H1 (cell line): ENCODE measurements at regions not wholly inside any gene's neighbourhood (a gene's known extent, or its start where the extent isn't known, plus 50 kb on each side); places are given as distances from the start of the nearest gene placed in this dataset.

Experiments used
- CTCF ChIA-PET: fragments of 300-600 bp; sonication (Branson Sonifier 250); formaldehyde crosslinking; loops from one replicate; lab custom pipeline; 2021; ENCODE audit not compliant: partially characterized antibody; lab: Charles Lee
- POLR2A ChIA-PET: fragments of 300-600 bp; sonication (Branson Sonifier 250); formaldehyde crosslinking; loops from one replicate; lab custom pipeline; 2021; ENCODE audit warnings: inconsistent platforms; ENCODE audit not compliant: partially characterized antibody; lab: Charles Lee
- DNase-seq, 2 experiments: peaks; one replicate each; pipeline versions ENCODE4 v3.0.0 to v3.0.0-alpha.2; 2010 to 2022; ENCODE audit warnings: low spot score in 2 of 2, low read depth in 1 of 2, mixed read lengths in 1 of 2
- FAIRE-seq: peaks from 2 replicates; lab custom pipeline; 2011; peaks lifted over from hg19 to GRCh38; lab: Jason Lieb, UNC
- H2AFZ ChIP-seq: 2 replicates; pipeline ENCODE4 v1.8.1; 2012; ENCODE audit warnings: low read length, inconsistent platforms
- H2AK5ac ChIP-seq: 2 replicates; pipeline ENCODE4 v1.6.1; 2013; ENCODE audit warnings: low read depth, low read length
- H2BK120ac ChIP-seq: replicated peaks from 2 replicates; pipeline ENCODE3; 2013; ENCODE audit warnings: low read depth, low read length, inconsistent platforms
- H2BK12ac ChIP-seq: 2 replicates; pipeline ENCODE4 v1.6.1; 2013; ENCODE audit warnings: low read depth, low read length
- H2BK15ac ChIP-seq: 2 replicates; pipeline ENCODE4 v1.6.1; 2013; ENCODE audit warnings: low read length
- H2BK20ac ChIP-seq: 2 replicates; pipeline ENCODE4 v1.6.1; 2013; ENCODE audit warnings: low read length
- H2BK5ac ChIP-seq: 2 replicates; pipeline ENCODE4 v1.6.1; 2013; ENCODE audit warnings: low read depth, low read length
- H3K14ac ChIP-seq: 2 replicates; pipeline ENCODE4 v1.6.1; 2013; ENCODE audit warnings: inconsistent platforms; ENCODE audit not compliant: insufficient read length
- H3K18ac ChIP-seq: 2 replicates; pipeline ENCODE4 v1.6.1; 2013; ENCODE audit warnings: low read length; ENCODE audit errors: extremely low read depth
- H3K23ac ChIP-seq: 2 replicates; pipeline ENCODE4 v1.6.1; 2013; ENCODE audit warnings: inconsistent platforms; ENCODE audit not compliant: insufficient read length
- H3K23me2 ChIP-seq: 2 replicates; pipeline ENCODE4 v1.6.1; 2013; ENCODE audit warnings: low read depth, low read length
- H3K27ac ChIP-seq: 2 replicates; pipeline ENCODE4 v1.6.1; 2011; ENCODE audit warnings: low read depth, low read length, inconsistent platforms
- H3K27me3 ChIP-seq, 4 experiments: replicated peaks in 1 of 4; 1 replicate in 1 of 4; 2 replicates in 3 of 4; pipeline versions ENCODE4 v1.6.1 to v1.8.1; 2011 to 2013; ENCODE audit warnings: low read length in 3 of 4, mild to moderate bottlenecking in 3 of 4, inconsistent platforms in 2 of 4, mixed read lengths in 2 of 4, moderate library complexity in 1 of 4; ENCODE audit not compliant: control insufficient read depth in 3 of 4, insufficient read depth in 3 of 4; ENCODE audit errors: extremely low read depth in 1 of 4
- H3K36me3 ChIP-seq, 4 experiments: 2 replicates each; pipeline versions ENCODE4 v1.6.1 to v1.8.1; 2011 to 2013; ENCODE audit warnings: mild to moderate bottlenecking in 4 of 4, low read length in 3 of 4, moderate library complexity in 2 of 4, control low read depth in 1 of 4, inconsistent platforms in 1 of 4; ENCODE audit not compliant: insufficient read depth in 4 of 4, control insufficient read depth in 2 of 4
- H3K4ac ChIP-seq: replicated peaks from 2 replicates; pipeline ENCODE3; 2013; ENCODE audit warnings: low read length, low read depth, mixed read lengths, inconsistent platforms; ENCODE audit not compliant: insufficient read length
- H3K4me1 ChIP-seq, 4 experiments: replicated peaks in 1 of 4; 1 replicate in 1 of 4; 2 replicates in 3 of 4; pipeline versions ENCODE4 v1.6.1 to v1.8.1; 2011 to 2013; ENCODE audit warnings: low read length in 3 of 4, inconsistent platforms in 2 of 4, mixed read lengths in 1 of 4; ENCODE audit not compliant: insufficient read depth in 4 of 4, control insufficient read depth in 3 of 4
- H3K4me2 ChIP-seq, 2 experiments: 2 replicates each; pipeline versions ENCODE4 v1.6.1 to v1.8.1; 2011 to 2013; ENCODE audit warnings: low read depth in 2 of 2, low read length in 2 of 2, control low read depth in 1 of 2, inconsistent platforms in 1 of 2, mild to moderate bottlenecking in 1 of 2; ENCODE audit not compliant: insufficient read depth in 1 of 2
- H3K4me3 ChIP-seq, 4 experiments: fragments of 200-600, 300-600 bp in 1 of 4; sonication (generic), shearing (Covaris generic), sonication (Bioruptor Twin) in 1 of 4; 2 replicates each; pipeline versions ENCODE4 v1.5.1 to v1.8.1; 2011 to 2016; ENCODE audit warnings: low read length in 4 of 4, low read depth in 3 of 4, control low read depth in 2 of 4, inconsistent platforms in 2 of 4, mild to moderate bottlenecking in 2 of 4, mixed read lengths in 1 of 4, moderate library complexity in 1 of 4; ENCODE audit not compliant: insufficient read depth in 2 of 4; ENCODE audit errors: extremely low read depth in 1 of 4
- H3K56ac ChIP-seq: replicated peaks from 2 replicates; pipeline ENCODE3; 2013; ENCODE audit warnings: low read depth, mild to moderate bottlenecking, mixed read lengths, low read length, inconsistent platforms; ENCODE audit not compliant: insufficient read length
- H3K79me1 ChIP-seq: 2 replicates; pipeline ENCODE4 v1.6.1; 2013; ENCODE audit warnings: low read depth, low read length, control low read depth
- H3K79me2 ChIP-seq, 2 experiments: 2 replicates each; pipeline versions ENCODE4 v1.6.1 to v1.8.1; 2012 to 2013; ENCODE audit warnings: low read length in 2 of 2, mild to moderate bottlenecking in 2 of 2, inconsistent platforms in 1 of 2; ENCODE audit not compliant: insufficient read depth in 2 of 2, control insufficient read depth in 1 of 2
- H3K9ac ChIP-seq, 4 experiments: replicated peaks in 1 of 4; 1 replicate in 1 of 4; 2 replicates in 3 of 4; pipeline versions ENCODE4 v1.6.1 to v1.8.1; 2011 to 2013; ENCODE audit warnings: low read depth in 3 of 4, low read length in 3 of 4, control low read depth in 2 of 4, mild to moderate bottlenecking in 2 of 4, moderate library complexity in 2 of 4, inconsistent platforms in 1 of 4; ENCODE audit errors: extremely low read depth in 1 of 4
- H3K9me3 ChIP-seq, 2 experiments: 2 replicates each; pipeline versions ENCODE4 v1.6.1 to v1.8.1; 2012 to 2013; ENCODE audit warnings: mild to moderate bottlenecking in 2 of 2, moderate library complexity in 2 of 2, control low read depth in 1 of 2, inconsistent platforms in 1 of 2, low read depth in 1 of 2, low read length in 1 of 2, mixed read lengths in 1 of 2; ENCODE audit not compliant: insufficient read depth in 2 of 2
- H4K20me1 ChIP-seq, 2 experiments: replicated peaks in 1 of 2; 2 replicates each; pipeline versions ENCODE3 to v1.8.1; 2011 to 2013; ENCODE audit warnings: inconsistent platforms in 2 of 2, low read length in 2 of 2, mild to moderate bottlenecking in 1 of 2; ENCODE audit not compliant: insufficient read depth in 2 of 2, control insufficient read depth in 1 of 2
- H4K5ac ChIP-seq: 2 replicates; pipeline ENCODE4 v1.6.1; 2013; ENCODE audit warnings: low read length, low read depth, mixed read lengths, inconsistent platforms; ENCODE audit not compliant: insufficient read length
- H4K8ac ChIP-seq: 2 replicates; pipeline ENCODE4 v1.8.0; 2013; ENCODE audit warnings: mild to moderate bottlenecking, moderate library complexity, low read length, inconsistent platforms; ENCODE audit not compliant: insufficient read depth; ENCODE audit errors: extremely low read depth
- H4K91ac ChIP-seq: replicated peaks from 2 replicates; pipeline ENCODE3; 2013; ENCODE audit warnings: low read length, mixed read lengths, inconsistent platforms; ENCODE audit not compliant: insufficient read length
- CBX5 ChIP-seq: fragments of 300-800, 300-1000 bp; sonication (generic); IDR thresholded peaks from 2 replicates; pipeline ENCODE4 v1.7.1; 2016; ENCODE audit warnings: antibody characterized with exemption, low read length, low read depth
- TCF12 ChIP-seq: IDR thresholded peaks from 2 replicates; pipeline ENCODE4 v1.6.1; 2011; ENCODE audit warnings: low read depth, mild to moderate bottlenecking, low read length
- WGBS, 2 experiments: shearing (Covaris generic) in 1 of 2; methylation state at CpG; one replicate each; pipeline versions ENCODE4 v1.1.6 to v1.1.7; 2013 to 2015; ENCODE audit warnings: low lambda C conversion rate in 2 of 2, mixed read lengths in 2 of 2, inconsistent platforms in 1 of 2, low coverage in 1 of 2, missing lambda C conversion rate in 1 of 2; ENCODE audit not compliant: insufficient replicate concordance in 2 of 2, insufficient coverage in 1 of 2, insufficient read length in 1 of 2; ENCODE audit errors: extremely low coverage in 1 of 2, missing lambda C conversion rate in 1 of 2; 5-methylcytosine and 5-hydroxymethylcytosine counted together

DNA sequence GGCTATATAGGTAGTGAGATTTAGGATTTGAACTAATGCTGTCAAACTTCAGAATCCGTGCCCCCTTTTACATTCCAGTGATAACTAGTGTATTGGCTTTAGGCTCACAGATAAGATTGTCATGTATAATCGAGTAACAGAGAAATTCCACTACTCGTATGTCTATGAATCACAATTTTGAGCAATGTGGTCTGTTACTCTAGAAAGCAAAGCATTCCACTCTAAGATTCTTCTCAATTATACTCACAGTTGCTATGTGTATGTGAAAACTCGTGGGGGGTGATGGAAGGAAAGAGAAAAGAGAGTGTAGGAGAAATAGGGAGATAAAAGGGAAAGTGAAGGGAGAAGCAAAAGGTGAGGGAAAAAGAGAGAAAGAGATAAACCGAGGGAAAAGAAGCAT lies 1175.1 kb upstream of the GOT2 start:
- H2BK20ac ChIP-seq: no peak overlapping the region
- no peaks in the 10 kb centered on the region for H3K23me2 ChIP-seq
- no peak overlapping the region for H3K9ac ChIP-seq
- no peaks in the 10 kb centered on the region for H3K27me3 ChIP-seq
- no peaks in the 10 kb centered on the region for H3K36me3 ChIP-seq
- H3K4me1 ChIP-seq: peaks cover 0 to 5% (median 3%) of the 10 kb centered on the region in 4 experiments; a peak in 2 of 7 replicates
- H4K20me1 ChIP-seq: no peaks in the 10 kb centered on the region
- WGBS, 2 experiments: 89% methylated on average over 5 of the region's 5 CpGs; no CpG with 5 or more reads in 1 of the 2 experiments
- POLR2A ChIA-PET: no interaction called here
- TF ChIP-seq TCF12: no peak
- TF ChIP-seq CBX5: no peak
- FAIRE-seq (no peak), DNase-seq (no peak)
- no peaks in the 10 kb centered on the region for H3K79me1 ChIP-seq
- H2BK120ac ChIP-seq: no peak overlapping the region
- no peak overlapping the region for H3K18ac ChIP-seq
- H2BK15ac ChIP-seq: no peak overlapping the region
- no peak overlapping the region for H4K8ac ChIP-seq
- no peaks in the 10 kb centered on the region for H3K79me2 ChIP-seq
- H3K27ac ChIP-seq: no peak overlapping the region
- H4K91ac ChIP-seq: no peak overlapping the region
- H2BK12ac ChIP-seq: no peak overlapping the region
- H3K4ac ChIP-seq: no peak overlapping the region
- no peaks in the 10 kb centered on the region for H3K9me3 ChIP-seq
- no peak overlapping the region for H3K23ac ChIP-seq
- H3K4me3 ChIP-seq: no peak overlapping the region
- H3K4me2 ChIP-seq: no peak overlapping the region
- no peak overlapping the region for H2BK5ac ChIP-seq
- no peak overlapping the region for H3K56ac ChIP-seq
- H4K5ac ChIP-seq: no peak overlapping the region
- CTCF ChIA-PET: no interaction called here
- H2AFZ ChIP-seq: no peak overlapping the region
- H3K14ac ChIP-seq: no peak overlapping the region
- H2AK5ac ChIP-seq: no peak overlapping the region
